Endothelial cell of hepatic sinusoid (primary cell): ENCODE measurements at regions not wholly inside any gene's neighbourhood (a gene's known extent, or its start where the extent isn't known, plus 50 kb on each side); places are given as distances from the start of the nearest gene placed in this dataset.

Experiments
- in situ Hi-C: cut with HindIII; loops from 2 replicates; pipeline ENCODE4 v1.10.0; 2017; ENCODE audit warnings: low sequenced_read_pairs

DNA sequence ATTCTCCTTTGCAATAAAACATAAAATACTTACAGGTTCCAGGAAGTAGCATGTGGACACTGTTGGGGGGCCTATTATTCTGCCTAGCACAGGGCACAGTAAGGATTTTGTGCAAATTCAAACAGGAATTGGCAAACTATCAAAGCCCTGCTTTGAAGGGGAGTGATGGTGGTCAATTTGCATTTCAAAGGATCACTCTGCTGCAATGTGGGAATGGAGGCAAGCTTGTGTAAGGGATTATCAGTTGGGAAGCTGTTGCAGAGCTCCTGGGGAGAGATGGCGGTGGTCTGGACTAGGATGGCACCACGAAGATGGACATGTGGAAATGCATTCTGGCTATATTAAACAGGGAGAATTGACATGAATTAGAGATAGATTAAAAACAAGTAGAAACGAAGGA lies 990.7 kb upstream of the RBFOX1 start:
- in situ Hi-C loops = no loop called here

DNA sequence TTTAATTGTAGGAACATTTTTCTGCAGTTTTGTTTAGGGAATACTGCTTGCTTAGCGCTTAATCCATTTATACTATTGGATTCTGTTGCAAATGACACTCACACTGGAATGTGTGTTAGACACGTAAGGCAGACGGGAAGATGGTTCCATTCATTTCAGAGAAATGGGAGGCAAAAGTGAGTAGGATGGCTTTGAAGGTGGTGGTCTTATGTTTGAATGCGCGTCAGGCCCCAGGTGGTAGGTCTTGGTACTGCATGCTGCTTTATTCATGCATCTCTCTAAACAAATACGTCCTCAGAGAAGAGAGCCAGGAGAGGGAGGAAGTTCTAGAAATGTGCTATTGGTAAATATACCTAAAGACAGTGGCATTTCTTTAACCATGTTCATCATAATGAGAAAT lies 997.6 kb upstream of the RBFOX1 start:
- in situ Hi-C loops = no loop called here

GRCh38 chr16:6331770-6332169 lies 1000.9 kb upstream of the RBFOX1 start:
- in situ Hi-C loops = no loop called here

GRCh38 chr16:6317934-6318333 lies 1014.7 kb upstream of the RBFOX1 start:
- in situ Hi-C loops = no loop called here

GRCh38 chr16:6309271-6309670 lies 1023.4 kb upstream of the RBFOX1 start:
- in situ Hi-C loops = no loop called here

DNA sequence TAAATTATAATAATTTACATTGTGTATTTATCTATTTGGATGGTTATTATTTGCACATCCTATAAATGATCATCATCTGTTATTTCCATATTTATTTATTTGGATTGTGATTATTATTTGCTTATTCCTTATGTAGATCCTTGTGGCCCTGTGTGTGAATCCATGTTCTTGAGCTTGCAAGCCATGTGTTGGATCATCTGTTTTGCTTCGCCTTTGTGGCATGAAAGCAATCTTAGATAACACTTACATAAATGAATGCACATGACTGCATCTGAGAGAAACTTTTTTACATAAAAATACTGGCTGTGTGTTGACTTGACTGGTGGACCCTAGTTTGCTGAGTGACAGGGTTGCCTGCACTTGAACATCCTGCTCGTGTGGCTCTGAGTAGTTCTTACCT lies 1024.5 kb upstream of the RBFOX1 start:
- in situ Hi-C loops = no loop called here

GRCh38 chr16:6300523-6300922 lies 1032.1 kb upstream of the RBFOX1 start:
- in situ Hi-C loops = no loop called here

- in situ Hi-C loops = no loop called here
Measured at GRCh38 chr16:6297666-6298410, 1034.8 kb upstream of the RBFOX1 start.

DNA sequence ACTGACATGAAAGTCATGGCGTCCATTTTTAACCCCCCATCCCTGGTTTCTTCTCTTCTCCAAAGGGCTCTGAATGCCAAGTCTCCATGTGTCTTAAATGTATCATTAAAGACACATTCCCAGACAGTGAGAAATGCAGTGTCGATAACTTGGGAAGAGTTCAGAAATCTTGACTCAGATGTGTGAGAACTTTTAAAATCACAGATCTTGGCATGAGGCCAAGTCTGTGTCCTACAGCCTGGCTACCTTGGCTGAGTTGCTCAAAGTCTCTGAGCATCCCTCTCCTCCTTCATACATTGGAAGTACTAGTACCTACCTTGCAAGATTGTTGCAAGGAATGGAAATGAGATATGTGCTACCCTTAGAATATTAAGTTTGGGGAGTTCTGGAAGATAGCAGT lies 1046.5 kb upstream of the RBFOX1 start:
- in situ Hi-C loops = no loop called here

DNA sequence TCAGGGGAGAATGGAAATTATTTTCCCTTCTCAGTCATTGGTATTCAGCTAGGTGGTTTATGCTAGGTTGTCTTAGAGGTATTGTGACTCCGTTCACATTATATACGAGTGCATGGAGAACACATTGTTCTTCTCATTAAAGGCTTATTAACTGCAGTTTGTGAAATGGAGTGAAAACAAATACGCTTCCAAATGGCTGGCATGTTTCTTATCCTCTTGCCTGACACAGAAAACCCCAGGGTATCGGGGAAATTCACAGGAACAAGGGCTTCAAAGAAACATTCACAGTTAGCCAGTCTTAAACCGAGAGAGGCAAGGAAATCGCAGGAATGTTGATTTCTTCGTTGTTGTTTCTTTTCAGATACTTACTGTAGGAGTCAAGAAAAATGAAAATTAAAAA lies 1047.9 kb upstream of the RBFOX1 start:
- in situ Hi-C loops = no loop called here

GRCh38 chr16:6281994-6282393 lies 1050.7 kb upstream of the RBFOX1 start:
- in situ Hi-C loops = no loop called here

- in situ Hi-C loops = no loop called here
Measured at GRCh38 chr16:6281274-6281673, 1051.4 kb upstream of the RBFOX1 start.

DNA sequence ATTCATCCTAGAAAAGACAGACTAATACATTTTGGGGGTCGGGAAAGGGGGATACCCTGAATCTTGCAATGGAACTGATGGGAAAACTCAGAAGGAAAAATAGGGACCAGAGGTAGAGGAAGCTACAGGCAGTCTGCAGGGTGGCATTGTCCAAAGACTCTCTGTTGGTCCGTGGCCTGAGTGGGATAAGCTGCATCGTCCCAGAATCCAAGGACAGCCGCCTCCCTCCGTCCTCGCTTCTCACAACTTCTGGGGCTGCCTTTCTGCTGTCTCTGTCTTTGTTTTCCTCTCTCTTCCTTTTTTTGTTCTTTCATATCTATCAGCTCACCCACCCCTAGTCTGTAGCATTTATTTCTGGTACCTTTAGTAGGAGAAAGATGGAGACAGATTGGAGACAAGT lies 1052.6 kb upstream of the RBFOX1 start:
- in situ Hi-C loops = no loop called here

GRCh38 chr16:6279286-6279685 lies 1053.4 kb upstream of the RBFOX1 start:
- in situ Hi-C loops = no loop called here

DNA sequence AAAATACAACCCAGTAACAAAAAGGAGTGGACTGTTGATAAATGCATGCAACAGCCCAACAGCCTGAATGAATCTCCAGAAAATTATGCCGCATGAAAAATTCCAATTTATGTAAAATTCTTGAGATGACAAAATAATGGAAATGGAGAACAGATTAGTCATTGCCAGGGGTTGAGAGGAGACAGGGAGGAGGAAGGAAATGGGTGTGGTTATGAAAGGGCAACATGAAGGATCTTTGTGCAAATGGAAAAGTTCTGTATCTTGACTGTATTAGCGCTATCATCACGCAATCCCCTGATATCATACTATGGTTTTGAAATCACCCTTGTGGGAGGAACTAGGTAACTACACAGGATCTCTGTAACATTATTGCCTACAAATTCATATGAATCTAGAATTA lies 1058.3 kb upstream of the RBFOX1 start:
- in situ Hi-C loops = no loop called here

DNA sequence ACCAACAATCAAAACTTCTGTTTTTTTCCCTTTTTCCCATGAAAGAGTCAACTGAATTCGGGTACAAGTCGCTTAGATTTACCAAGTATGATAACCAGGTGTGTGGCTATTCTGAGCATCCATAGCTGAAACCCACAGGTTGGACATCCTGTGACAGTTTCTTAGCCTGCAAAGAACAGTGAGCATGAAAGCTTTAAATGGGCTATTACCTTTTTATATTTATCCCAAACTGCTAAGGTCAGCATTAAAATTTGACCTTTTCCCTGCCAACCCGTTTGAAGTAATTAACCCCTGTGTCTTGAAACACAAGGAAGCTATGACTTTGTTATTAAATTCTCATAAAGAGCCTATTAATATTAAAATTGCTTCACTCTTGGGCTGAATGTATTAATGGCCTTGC lies 1065.0 kb upstream of the RBFOX1 start:
- in situ Hi-C loops = loop anchor here (5.0 kb wide), 1 partner anchor 35 kb away; no protein-coding TSS in a partner anchor

GRCh38 chr16:6266703-6267102 lies 1065.9 kb upstream of the RBFOX1 start:
- in situ Hi-C loops = loop anchor here (5.0 kb wide), 1 partner anchor 34 kb away; no protein-coding TSS in a partner anchor

- in situ Hi-C loops = loop anchor here (5.0 kb wide), 1 partner anchor 34 kb away; no protein-coding TSS in a partner anchor
Measured at GRCh38 chr16:6265968-6266367, 1066.7 kb upstream of the RBFOX1 start.

DNA sequence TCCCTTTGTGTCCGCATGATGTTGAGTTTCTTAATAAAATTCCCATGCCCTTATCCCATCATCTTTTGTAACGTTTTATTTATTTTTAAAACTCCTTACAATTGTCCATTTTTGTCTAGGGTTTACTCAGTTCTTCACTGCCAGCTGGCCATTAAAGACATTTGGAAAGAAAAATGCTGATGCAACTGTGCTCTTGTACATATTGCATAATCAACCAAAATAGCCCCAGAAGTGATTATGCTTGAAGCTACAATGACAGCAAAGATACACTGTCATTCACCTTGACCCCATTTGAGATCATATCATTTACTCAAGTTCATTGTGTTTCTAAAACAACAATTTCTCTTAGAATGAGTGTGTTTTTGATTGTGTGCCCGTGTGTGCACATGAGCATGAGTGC lies 1074.6 kb upstream of the RBFOX1 start:
- in situ Hi-C loops = no loop called here

DNA sequence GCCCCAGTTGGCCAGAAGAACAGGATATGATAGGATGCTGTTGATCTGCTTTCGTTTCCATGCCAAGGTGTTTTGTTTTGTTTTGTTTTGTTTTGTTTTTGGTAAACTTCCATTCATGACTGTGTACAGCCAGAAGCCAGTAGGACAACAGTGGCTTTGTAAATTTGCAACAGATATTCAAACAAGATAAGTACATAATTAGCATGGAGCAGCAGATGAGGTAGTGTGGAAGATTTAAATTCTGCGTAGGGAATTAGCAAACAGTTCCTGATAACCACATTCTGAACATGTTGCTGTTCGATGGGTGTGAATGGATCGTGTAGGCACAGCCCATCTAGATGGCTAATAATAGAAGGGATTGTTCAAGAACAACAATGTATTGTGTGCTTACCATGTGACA lies 1080.1 kb upstream of the RBFOX1 start:
- in situ Hi-C loops = no loop called here

GRCh38 chr16:6250511-6250910 lies 1082.1 kb upstream of the RBFOX1 start:
- in situ Hi-C loops = no loop called here

- in situ Hi-C loops = no loop called here
Measured at GRCh38 chr16:6249863-6250262, 1082.8 kb upstream of the RBFOX1 start.

- in situ Hi-C loops = no loop called here
Measured at GRCh38 chr16:6248199-6248598, 1084.4 kb upstream of the RBFOX1 start.
